COLO829 (cell line): ENCODE measurements at regions not wholly inside any gene's neighbourhood (a gene's known extent, or its start where the extent isn't known, plus 50 kb on each side); places are given as distances from the start of the nearest gene placed in this dataset.
"Not testable (repeated sequence)": the region's sequence is repeated elsewhere in the genome, so short reads cannot be mapped to it uniquely, and the experiment has no call there.

ENCODE experiments used
- DNase-seq: peaks from one replicate; pipeline ENCODE4 v3.0.0; 2012; ENCODE audit warnings: low spot score

DNA sequence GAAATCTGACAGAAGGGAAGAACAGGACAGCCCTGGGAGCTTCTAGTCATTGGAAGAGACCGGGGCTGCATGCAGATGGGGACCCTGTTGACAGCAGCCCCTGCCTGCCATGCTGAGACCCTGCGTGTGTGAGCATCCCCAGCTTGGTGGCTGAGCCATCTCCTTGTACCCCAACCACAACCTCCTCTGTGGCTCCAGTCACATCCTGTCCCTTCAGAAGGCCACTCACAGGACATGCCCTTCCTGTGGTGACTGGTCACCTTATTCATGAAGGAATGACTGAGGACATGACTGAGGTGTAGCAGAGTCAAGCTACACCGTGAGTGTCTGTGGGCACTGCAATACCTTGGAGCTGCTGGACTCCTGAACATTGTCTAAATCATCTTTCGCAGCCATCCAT is 141.8 kb upstream of the ERRFI1 start:
- DNase-seq: no peak

DNA sequence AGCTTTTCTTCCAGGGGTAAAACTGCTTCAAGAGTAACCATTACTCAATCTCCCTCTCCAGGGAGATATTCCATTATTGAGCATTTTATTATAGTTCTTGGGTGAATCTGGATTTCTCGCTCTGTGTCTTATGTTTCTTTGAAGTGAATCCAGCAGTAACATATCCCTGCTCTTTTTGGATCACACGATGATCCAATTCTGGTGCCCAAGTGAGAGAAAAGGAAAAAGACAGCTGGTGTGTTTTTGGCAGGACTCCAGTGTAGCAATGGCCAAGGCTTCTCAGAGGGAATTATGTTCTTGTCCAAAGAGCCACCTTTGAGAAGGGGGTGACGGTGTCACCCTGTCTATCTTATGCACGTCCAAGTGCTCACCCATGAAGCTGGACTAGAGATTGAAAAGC is 140.3 kb upstream of the ERRFI1 start:
- no peak for DNase-seq

DNA sequence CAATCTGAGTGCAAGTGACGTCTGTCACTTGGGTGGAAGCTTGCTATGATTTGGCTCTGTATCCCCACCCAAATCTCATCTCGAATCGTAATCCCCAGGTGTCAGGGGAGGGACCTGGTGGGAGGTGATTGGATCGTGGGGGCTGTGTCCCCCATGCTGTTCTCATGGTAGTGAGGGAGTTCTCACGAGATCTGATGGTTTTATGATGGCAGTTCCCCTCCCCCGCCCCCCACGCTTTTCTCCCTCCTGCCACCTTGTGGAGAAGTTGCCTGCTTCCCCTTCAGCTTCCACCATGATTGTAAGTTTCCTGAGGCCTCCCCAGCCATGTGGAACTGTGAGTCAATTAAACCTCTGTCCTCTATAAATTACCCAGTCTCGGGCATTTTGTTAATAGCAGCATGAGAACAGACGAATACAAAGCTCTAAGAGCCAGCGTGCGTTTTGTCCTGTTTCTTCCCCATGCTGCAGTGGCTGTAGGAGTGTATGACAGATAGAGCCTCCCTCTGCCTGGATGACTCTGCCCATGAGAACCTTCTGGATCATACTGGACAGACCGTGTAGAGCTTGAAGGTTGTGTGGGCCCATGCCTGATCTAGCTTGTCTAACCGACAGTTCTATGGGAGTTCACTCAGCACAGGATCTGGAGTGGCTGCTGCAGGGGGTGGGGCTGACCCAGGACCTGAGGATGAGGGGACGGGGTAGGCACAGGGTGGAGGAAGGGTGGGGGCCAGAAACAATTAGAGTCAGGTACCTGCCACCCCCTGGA is 139.7 kb upstream of the ERRFI1 start:
- no peak for DNase-seq

DNA sequence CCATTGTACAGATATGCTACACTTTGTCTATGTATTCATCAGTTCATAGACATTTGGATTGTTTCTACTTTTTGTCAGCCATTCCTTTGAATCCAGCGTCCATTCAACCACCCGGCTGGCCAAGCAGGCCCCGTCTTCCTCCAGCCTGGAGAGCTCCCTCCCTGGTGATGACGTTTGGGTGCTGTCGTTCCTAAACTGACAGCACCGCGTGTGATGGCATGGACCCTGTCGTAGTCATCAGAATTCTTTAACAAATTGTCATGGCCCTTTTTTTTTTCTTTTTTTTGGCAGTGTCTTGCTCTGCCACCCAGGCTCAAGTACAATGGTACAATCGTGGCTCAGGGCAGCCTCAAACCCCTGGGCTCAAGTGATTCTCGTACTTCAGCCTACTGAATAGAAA is 138.6 kb upstream of the ERRFI1 start:
- DNase-seq: no peak

DNA sequence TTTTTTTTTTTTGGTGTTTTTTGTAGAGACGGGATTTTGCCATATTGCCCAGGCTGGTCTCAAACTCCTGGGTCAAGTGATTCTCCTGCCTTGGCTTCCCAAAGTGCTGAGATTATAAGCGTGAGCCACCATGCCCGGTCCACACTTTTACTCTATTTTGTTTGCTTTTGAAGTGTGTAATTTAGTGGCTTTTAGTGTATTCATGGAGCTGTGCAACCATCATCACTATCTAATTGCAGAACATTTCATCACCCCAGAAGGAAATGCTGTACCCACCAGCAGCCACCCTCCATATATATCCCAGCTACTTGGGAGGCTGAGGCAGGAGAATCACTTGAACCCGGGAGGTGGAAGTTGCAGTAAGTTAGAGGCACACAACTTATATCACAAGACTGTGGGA is 136.9 kb upstream of the ERRFI1 start:
- no peak for DNase-seq

DNA sequence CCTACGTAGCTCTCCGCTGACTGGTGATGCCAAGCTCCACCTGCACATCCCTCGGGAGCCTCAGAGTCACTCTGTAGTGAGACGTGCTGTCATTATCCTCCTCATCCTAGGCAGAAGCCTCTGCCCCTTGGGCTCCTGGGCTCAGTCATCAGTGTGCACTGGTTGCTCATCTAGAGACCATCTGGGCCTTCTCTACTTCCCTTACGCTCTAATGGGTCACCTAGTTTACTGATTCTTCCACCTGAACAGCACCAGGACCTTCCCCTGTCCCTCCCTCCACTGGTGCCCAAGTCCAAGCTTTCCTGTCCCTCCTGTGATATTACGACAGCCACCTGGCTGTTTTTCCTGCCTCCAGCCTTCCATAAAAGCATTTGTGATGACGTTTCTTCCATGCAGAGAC is 136.1 kb upstream of the ERRFI1 start:
- DNase-seq: no peak

DNA sequence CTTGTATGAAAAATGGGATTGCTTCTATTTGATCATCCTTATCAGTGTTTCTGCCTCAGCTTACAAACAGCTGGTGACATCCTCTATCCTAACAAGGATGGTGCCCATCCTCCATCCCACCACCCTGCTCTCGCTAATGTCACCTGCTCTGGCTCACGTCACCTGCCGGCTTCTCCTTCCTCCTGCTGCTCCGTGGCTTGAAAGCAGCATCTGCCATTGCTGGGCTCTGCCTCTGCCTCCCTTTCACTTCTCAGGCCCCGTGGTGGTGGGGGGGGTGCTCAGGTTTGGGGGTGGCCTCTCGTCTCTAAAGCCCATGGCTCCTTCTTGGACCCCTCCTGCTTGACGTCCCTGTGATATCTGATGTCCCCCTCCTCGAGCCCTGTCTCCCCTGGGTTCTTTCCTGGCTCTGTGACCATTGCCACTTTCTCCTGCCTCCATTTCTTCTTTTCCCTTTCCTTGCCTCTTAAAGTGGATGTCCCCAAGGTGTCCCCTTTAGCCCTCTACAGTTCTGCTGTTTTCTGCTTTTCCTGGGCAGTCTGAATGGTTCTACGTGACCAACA is 135.5 kb upstream of the ERRFI1 start:
- DNase-seq: no peak

DNA sequence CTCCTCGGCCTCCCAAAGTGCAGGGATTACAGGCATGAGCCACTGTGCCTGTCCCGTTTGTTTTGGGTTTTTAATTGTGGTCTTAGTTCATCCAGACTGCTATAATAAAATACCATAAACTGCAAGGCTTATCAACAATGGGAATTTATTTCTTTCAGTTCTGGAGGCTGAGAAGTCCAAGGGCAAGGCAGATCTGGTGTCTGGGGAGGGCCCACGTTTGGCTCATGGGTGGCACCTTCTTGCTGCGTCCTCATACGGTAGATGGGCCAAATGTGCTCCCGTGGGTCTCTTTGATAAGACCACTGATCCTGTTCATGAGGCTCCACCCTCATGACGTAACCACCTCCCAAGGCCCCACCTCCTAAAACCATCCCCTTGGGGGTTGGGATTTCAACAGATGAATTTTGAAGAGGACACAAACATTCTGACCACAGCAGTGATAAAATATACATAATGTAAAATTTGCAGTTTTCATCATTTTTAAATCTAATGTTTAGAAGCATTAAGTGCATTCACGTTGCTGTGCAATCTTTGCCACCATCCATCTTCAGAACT is 133.4 kb upstream of the ERRFI1 start:
- DNase-seq: no peak

DNA sequence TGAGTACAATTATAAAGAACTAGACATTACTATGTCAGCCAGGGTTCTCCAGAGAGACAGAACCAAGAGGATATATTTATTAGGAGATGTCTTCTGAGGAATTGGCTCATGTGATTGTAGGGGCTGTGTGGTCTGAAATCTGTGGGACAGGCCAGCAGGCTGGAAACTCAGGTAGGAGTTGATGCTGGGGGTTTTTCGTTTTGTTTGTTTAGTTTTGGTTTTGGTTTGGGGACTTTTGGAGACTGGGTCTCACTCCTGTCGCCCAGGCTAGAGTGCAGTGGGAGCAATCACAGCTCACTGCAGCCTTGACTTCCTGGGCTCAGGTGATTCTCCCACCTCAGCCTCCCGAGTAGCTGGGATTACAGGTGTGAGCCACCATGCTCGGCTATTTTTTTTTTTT is 132.9 kb upstream of the ERRFI1 start:
- no peak for DNase-seq

DNA sequence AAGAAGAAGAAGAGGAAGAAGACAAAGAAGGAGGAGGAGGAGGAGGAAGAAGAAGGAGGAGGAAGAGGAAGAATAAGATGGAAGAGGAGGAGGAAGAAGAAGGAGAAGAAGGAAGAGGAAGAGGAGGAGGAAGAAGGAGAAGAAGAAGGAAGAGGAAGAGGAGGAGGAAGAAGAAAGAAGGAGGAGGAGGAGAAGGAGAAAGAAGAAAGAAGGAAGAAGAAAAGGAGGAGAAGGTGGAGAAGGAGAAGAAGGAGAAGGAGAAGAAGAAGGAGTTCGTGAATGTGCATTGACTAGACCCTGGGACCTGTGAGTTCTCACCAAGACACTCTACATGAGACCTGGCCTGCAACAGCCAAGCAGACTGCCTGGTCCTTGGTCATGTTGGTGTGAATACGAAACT is 131.7 kb upstream of the ERRFI1 start:
- no peak for DNase-seq

DNA sequence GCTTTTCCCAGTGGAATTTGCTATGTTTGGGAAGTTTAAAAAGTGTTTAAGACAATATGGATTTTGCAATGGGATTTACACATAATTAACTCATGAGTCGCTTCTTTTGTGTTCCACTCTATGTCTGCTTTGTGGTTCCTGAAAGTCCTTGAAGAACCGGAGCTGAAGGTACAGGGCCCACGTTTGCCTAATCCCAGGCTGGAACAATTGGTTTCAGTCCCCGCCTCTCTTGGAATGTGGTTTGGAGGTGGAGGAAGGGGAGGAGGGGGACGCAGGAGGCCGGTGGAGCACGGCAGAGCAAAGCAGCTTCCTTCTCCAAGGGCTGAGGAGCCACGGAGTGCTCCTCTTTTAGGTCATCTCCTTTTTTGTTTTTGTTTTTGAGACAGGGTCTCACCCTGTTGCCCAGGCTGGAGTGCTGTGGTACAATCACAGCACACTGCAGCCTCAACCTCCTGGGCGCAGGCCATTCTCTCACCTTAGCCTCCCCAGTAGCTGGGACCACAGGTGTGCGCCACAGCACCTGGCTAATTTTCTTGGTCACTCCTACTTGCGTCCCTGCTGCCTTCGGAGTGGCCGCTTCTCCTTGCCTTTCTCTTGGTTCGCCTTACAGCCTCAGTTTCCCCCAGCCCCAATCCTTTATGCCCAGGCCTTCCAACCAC is 129.5 kb upstream of the ERRFI1 start:
- no peak for DNase-seq

DNA sequence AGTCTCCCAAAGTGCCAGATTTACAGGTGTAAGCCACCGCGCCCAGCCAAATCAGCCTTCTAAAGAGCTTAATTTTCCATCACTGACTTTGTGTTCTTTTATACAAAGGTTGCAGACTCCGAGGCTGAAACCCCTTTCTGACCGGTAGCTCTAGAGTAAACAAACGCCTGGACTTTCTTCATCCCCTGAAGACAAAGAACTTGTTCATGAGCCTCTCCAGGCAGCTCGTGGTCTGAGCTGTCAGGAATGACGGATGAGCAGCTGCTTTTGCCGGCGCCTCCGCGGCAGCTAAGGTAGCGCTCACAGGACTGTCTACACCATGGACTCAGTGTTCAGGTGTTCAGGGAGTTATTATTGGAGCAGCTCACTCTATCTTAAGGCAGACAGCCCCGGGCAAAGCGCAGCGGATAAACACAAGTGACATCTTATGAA is 128.5 kb upstream of the ERRFI1 start:
- DNase-seq: peak; percentile 86

DNA sequence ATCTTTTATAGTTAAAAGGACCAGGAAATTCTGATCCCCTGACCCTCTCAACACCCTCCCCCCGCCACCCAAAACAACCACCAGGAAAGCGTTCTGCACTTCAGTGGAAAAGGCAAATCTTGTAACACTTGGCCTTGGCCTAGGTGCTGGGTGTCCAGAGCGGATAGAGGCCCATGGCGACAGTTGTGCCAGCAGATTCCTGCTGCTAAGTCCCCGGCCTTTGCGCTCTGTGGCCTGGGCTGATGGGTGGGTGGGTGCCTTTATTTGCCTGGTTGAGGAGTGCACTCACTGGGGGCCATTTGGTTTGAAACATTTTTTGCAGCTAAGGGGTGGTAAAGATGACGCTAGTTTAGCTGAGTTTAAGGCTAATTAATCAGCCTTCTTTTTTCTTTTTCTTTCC is 127.9 kb upstream of the ERRFI1 start:
- DNase-seq: no peak

DNA sequence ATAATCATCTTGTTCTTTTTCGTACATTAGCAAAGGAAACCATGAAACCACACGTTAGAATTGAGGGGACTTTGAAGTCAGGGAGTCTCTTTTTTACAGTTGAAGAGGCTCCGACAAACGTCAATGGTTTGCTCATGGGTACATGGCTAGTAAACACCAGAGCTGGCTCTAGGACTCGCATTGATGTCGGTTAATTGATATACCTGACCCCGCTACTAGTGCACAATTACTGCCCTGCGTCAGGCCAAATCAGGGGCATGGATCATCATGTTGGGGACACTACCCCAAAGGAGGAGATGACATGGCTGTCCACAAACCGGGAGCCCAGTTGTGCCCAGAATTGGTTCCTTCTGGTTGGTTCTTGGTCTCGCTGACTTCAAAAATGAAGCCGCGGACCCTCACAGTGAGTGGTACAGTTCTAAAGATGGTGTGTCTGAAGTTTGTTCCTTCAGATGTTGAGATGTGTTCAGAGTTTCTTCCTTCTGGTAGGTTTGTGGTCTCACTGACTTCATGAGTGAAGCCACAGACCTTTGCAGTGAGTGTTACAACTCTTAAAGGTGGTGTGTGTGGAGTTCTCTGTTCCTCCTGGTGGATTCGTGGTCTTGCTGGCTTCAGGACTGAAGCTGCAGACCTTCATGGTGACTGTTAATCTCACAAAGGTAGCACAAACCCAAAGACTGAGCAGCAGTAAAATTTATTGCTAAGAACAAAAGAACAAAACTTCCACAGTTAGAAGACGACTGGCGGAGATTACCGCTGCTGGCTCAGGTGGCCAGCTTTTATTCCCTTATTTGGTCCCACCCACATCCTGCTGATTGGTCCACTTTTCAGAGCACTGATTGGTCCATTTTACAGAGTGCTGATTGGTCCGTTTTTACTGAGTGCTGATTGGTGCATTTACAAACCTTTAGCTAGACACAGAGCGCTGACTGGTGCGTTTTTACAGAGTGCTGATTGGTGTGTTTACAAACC is 126.9 kb upstream of the ERRFI1 start:
- DNase-seq: no peak

DNA sequence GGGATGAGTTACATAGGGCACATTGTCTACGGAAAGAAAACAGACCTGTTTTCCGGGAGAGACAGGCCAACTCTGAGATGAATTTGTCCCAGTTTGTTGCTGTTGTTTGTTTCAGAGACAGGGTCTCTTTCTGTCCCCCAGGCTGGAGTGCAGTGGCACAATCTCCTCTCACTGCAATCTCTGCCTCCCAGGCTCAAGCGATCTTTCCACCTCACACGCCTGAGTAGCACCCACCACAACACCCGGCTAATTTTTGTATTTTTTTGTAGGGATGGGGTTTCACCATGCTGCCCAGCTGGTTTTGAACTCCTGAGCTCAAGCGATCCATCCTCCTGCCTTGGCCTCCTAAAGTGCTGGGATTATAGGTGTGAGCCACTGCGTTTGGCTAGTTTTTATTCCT is 125.5 kb upstream of the ERRFI1 start:
- DNase-seq: no peak

DNA sequence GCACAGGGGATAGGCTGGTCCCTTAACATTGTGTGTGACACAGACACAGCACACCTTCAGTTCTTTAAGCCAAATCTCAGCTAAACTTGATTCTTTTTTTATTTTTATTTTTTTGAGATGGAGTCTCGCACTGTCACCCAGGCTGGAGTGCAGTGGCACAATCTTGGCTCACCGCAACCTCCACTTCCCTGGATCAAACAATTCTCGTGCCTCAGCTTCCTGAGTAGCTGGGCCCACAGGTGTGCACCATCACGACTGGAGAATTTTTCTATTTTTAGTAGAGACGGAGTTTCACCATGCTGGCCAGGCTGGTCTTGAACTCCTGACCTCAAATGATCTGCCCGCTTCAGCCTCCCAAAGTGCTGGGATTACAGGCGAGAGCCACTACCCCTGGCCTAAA is 123.6 kb upstream of the ERRFI1 start:
- DNase-seq: not testable (repeated sequence)

DNA sequence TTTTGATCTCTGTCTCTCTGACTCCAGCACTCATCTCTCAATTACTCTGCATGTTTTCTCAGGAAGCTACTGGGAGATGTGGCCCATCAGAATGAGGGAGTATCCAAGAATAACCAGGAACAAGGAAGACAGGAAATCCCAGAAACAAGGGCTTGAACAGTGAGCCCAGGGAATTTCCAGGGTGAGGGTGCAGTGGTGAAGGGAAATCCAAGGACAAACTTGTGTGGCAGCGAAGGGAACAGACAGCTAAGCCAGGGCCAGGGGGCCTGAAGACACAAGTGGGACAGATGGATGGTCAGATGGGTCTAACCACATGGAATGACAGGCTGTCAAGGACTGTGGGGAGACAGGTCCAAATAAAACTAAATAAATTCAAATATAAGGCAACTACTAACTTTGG is 121.8 kb upstream of the ERRFI1 start:
- DNase-seq: no peak

DNA sequence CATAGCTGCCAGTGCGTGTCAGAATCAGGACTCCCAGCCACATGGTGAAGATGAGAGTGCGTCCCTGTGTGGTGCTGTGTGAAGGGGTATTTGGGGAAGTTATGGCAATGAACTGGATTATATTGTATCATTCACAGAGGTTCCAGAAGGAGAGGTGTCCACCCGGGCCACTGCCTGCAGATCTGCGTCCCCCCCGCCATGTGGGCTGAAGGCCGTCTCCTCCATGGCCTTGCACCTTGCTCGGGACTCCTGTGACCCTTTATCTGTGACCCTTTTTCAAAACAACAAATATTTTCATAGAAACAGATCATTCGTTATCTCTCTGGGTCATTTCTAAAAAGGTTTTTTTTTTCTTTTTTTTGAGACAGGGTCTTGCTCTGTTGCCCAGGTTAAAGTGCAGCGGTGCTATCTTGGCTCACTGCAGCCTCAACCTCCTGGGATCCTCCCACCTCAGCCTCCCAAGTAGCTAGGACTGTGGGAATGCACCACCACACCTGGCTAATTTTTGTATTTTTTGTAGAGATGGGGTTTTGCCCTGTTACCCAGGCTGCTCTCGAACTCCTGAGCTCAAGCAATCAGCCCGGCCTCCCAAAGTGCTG is 120.2 kb upstream of the ERRFI1 start:
- no peak for DNase-seq

DNA sequence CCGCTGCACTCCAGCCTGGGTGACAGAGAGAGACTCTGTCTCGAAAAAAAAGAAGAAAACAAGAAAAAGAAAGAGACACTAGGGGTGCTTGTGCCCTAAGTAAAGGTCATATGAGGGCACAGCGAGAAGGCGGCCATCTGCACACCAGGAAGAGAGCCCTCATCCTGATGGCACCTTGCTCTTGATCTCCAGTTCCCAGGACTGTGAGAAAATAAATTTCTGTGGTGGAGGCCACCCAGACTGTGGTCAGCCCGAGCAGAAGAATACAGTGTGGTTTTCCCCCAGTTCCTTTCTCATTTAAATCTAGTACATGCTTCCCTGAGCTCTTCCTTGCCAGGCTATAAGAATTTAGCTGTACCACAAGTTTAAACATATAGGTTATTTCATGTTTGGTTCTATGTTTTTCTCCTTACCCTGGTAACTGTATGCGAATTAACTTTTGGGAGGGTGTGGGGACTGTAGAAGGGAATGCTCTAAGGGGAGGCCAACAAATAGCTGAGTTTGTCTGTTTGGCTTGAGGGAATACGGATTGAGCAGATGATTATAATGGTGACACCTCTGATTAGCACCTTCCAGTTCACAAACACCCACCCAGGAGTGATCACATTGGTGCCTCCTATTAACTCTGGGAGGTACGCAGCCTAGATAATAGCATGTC is 119.6 kb upstream of the ERRFI1 start:
- no peak for DNase-seq

DNA sequence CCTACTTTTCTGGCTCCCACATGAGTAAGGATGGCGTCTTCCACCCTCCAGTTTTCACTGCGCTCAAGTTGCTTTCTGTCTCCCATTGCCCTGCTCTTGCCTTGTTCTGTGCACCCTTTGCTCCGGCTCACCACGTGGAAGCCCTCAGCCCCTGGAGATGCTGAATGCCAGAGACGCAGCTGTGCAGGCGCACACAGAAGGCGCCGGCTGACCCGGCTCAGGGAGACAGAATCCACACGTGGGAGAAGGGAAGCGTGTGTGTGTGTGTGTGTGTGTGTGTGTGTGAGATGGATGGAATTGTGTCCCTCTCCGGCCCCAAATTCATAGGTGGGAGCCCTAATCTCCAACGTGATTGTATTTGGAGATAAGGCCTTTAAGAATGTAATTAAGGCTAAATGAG is 118.2 kb upstream of the ERRFI1 start:
- DNase-seq: no peak

DNA sequence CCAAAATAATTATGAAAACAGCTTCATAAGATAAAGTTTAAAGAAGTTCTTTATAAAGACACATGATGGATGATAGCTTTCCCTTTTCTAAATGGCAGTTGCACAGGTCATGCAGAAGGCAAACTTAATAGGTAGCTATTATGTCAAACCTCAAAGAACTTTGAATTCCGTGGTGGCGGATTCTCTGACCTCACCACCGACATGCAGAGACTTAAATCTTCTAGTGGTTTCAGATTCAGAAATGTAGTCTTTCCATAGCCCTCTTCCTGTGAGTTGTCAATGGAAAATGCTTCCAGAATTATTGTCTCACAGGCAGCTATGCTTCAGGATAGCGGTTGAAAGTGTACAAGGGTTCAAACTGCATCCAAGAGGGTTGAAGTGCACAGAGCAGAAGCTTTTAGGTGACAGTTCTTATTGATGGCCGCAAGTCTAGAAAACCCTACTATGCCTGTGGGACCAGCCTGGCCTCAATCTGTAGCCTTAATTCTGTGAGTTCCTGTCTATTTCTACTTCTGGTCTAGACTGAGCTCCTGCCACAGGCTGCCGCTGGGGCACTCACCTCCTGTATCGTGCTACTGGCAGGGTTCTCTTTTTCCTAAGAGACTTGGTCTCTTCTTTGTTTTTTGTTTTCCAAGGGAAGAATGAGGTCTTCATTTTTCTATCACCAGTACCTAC is 117.0 kb upstream of the ERRFI1 start:
- DNase-seq: no peak
